GM23338 (cell line): ENCODE measurements at regions not wholly inside any gene's neighbourhood (a gene's known extent, or its start where the extent isn't known, plus 50 kb on each side); places are given as distances from the start of the nearest gene placed in this dataset.

Source experiments
- ATAC-seq: fragments of 200-7000 bp; cut with Tn5 transposase; 3 replicates; pipeline ENCODE4 v1.9.1; 2020
- DNase-seq: peaks from one replicate; pipeline ENCODE4 v3.0.0-alpha.2; 2015; ENCODE audit warnings: low spot score
- H2AFZ ChIP-seq: fragments of 200-600 bp; sonication (generic); 2 replicates; pipeline ENCODE4 v1.8.0; 2016; ENCODE audit warnings: antibody characterized with exemption, mild to moderate bottlenecking, moderate library complexity
- H3F3A ChIP-seq: fragments of 200-600 bp; sonication (generic); replicated peaks from 2 replicates; pipeline ENCODE4 v1.8.0; 2017; ENCODE audit warnings: antibody characterized with exemption, mixed run types, low read depth
- H3K27ac ChIP-seq: fragments of 200-600 bp; sonication (generic); 2 replicates; pipeline ENCODE4 v1.6.1; 2016; ENCODE audit warnings: low read depth
- H3K27me3 ChIP-seq: fragments of 200-600 bp; sonication (generic); 2 replicates; pipeline ENCODE4 v1.8.0; 2016; ENCODE audit warnings: mild to moderate bottlenecking, mixed run types, moderate library complexity; ENCODE audit not compliant: insufficient read depth
- H3K36me3 ChIP-seq: fragments of 200-600 bp; sonication (generic); 2 replicates; pipeline ENCODE4 v1.8.0; 2016; ENCODE audit warnings: mild to moderate bottlenecking; ENCODE audit not compliant: insufficient read depth
- H3K4me1 ChIP-seq: fragments of 200-600 bp; sonication (generic); 2 replicates; pipeline ENCODE4 v1.8.0; 2016; ENCODE audit warnings: mild to moderate bottlenecking, moderate library complexity; ENCODE audit not compliant: insufficient read depth
- H3K4me2 ChIP-seq: fragments of 200-600 bp; sonication (generic); 2 replicates; pipeline ENCODE4 v1.7.1; 2017; ENCODE audit warnings: mixed run types
- H3K4me3 ChIP-seq: fragments of 200-600 bp; sonication (generic); 2 replicates; pipeline ENCODE4 v1.6.1; 2016; ENCODE audit warnings: mixed run types
- H3K79me2 ChIP-seq: fragments of 200-600 bp; sonication (generic); replicated peaks from 2 replicates; pipeline ENCODE4 v1.8.0; 2017; ENCODE audit warnings: mild to moderate bottlenecking; ENCODE audit not compliant: insufficient read depth
- H3K9me2 ChIP-seq: fragments of 200-600 bp; sonication (generic); 2 replicates; pipeline ENCODE4 v1.8.0; 2017; ENCODE audit not compliant: insufficient read depth
- H4K20me1 ChIP-seq: fragments of 200-600 bp; sonication (generic); replicated peaks from 2 replicates; pipeline ENCODE4 v1.8.0; 2017; ENCODE audit warnings: mild to moderate bottlenecking; ENCODE audit not compliant: insufficient read depth
- H3K27ac Mint-ChIP-seq: 2 replicates; pipeline ENCODE4 v1.8.0; 2020; ENCODE audit warnings: inconsistent platforms, mild to moderate bottlenecking, moderate library complexity, mixed read lengths
- H3K27me3 Mint-ChIP-seq: 3 replicates; pipeline ENCODE4 v1.8.0; 2022; ENCODE audit warnings: low read depth, mild to moderate bottlenecking, moderate library complexity, mixed read lengths, inconsistent platforms; ENCODE audit not compliant: insufficient read depth, poor library complexity
- H3K36me3 Mint-ChIP-seq: 3 replicates; pipeline ENCODE4 v1.8.0; 2021; ENCODE audit warnings: low read depth, mild to moderate bottlenecking, inconsistent platforms, moderate library complexity, mixed read lengths
- H3K4me1 Mint-ChIP-seq: 3 replicates; pipeline ENCODE4 v1.8.0; 2020; ENCODE audit warnings: mild to moderate bottlenecking, inconsistent platforms, mixed read lengths
- H3K4me3 Mint-ChIP-seq: 3 replicates; pipeline ENCODE4 v1.8.0; 2021; ENCODE audit warnings: moderate library complexity, mild to moderate bottlenecking, inconsistent platforms, mixed read lengths
- H3K9me3 Mint-ChIP-seq: 3 replicates; pipeline ENCODE4 v1.8.0; 2020; ENCODE audit warnings: moderate library complexity, mild to moderate bottlenecking, inconsistent platforms, mixed read lengths
- CREB1 ChIP-seq: fragments of 250-450 bp; sonication (Bioruptor Pico); IDR thresholded peaks from 2 replicates; pipeline ENCODE4 v1.5.0; 2020; ENCODE audit warnings: low read depth, mild to moderate bottlenecking, moderate library complexity
- CTCF ChIP-seq, 2 experiments: fragments of 200-600 bp in 1 of 2; sonication (generic) in 1 of 2; conservative IDR thresholded peaks; 2 replicates each; pipeline versions ENCODE4 v1.5.1 to v1.6.1; 2016 to 2017; ENCODE audit warnings: antibody characterized with exemption in 2 of 2, low read depth in 2 of 2, mild to moderate bottlenecking in 2 of 2, moderate library complexity in 1 of 2
- EZH2 ChIP-seq: fragments of 200-600 bp; sonication (generic); IDR thresholded peaks from one replicate; pipeline ENCODE4 v1.8.0; 2017; ENCODE audit warnings: antibody characterized with exemption, mild to moderate bottlenecking, low read depth; ENCODE audit not compliant: unreplicated experiment
- JUNB ChIP-seq: IDR thresholded peaks from one replicate; pipeline ENCODE4 v1.6.1; 2016; ENCODE audit warnings: antibody characterized with exemption; ENCODE audit not compliant: unreplicated experiment
- NANOG ChIP-seq: IDR thresholded peaks from 2 replicates; pipeline ENCODE4 v1.6.1; 2016; ENCODE audit warnings: antibody characterized with exemption, borderline replicate concordance
- POLR2AphosphoS5 ChIP-seq: IDR thresholded peaks from 2 replicates; pipeline ENCODE4 v1.6.1; 2016; ENCODE audit warnings: antibody characterized with exemption, low read depth
- REST ChIP-seq: IDR thresholded peaks from one replicate; pipeline ENCODE4 v1.6.1; 2018; ENCODE audit warnings: antibody characterized with exemption; ENCODE audit not compliant: unreplicated experiment
- STAT1 ChIP-seq: IDR thresholded peaks from one replicate; pipeline ENCODE4 v1.6.1; 2016; ENCODE audit warnings: antibody characterized with exemption; ENCODE audit not compliant: unreplicated experiment
- ZNF114 ChIP-seq: fragments of 250-450 bp; sonication (Bioruptor Pico); IDR thresholded peaks from 2 replicates; pipeline ENCODE4 v1.5.0; 2020; ENCODE audit warnings: mild to moderate bottlenecking, moderate library complexity
- ZNF331 ChIP-seq: fragments of 250-450 bp; sonication (Bioruptor Pico); IDR thresholded peaks from 2 replicates; pipeline ENCODE4 v1.5.0; 2020; ENCODE audit warnings: low read depth, mild to moderate bottlenecking, moderate library complexity
- TF ChIP-seq, protein P1 (sequence below): IDR thresholded peaks from 2 replicates; pipeline ENCODE4 v1.6.1; 2016; ENCODE audit warnings: antibody characterized with exemption

DNA sequence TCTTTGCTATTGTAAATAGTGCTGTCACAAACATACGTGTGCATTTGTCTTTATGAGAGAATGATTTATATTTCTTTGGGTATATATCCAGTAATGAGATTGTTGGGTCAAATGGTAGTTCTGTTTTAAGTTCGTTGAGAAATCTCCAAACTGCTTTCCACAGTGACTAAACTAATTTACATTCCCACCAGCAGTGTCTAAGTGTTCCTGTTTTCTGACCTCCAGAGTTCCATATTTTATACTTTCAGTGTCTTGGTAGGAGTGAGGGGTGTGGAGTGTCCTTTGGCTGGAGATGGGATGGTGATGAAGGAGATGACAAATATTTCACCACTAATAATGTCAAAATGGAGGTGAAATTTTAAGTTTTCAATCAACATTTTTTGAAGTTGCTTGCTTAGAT is 86.4 kb downstream of the DACT1 start:
- Mint-ChIP-seq H3K36me3 (no peaks in the 10 kb centered on the region), H3K27me3 (no peaks in the 10 kb centered on the region), H3K27ac (no peak overlapping the region), H3K4me3 (no peak overlapping the region), H3K4me1 (no peaks in the 10 kb centered on the region), H3K9me3 (no peaks in the 10 kb centered on the region)
- H3F3A ChIP-seq = no peaks in the 10 kb centered on the region
- H3K4me3 ChIP-seq = no peak overlapping the region
- H3K9me2 ChIP-seq = peaks cover 6% of the 10 kb centered on the region
- H3K4me2 ChIP-seq = no peak overlapping the region
- DNase-seq (no peak), ATAC-seq (no peak)
- H3K4me1 ChIP-seq = no peaks in the 10 kb centered on the region
- H3K36me3 ChIP-seq = no peaks in the 10 kb centered on the region
- no peaks in the 10 kb centered on the region for H4K20me1 ChIP-seq
- H3K79me2 ChIP-seq = no peaks in the 10 kb centered on the region
- H2AFZ ChIP-seq = no peak overlapping the region; the same call in 1 of the 2 replicates
- H3K27me3 ChIP-seq = no peaks in the 10 kb centered on the region
- no peak overlapping the region for H3K27ac ChIP-seq
- TF ChIP-seq JUNB (no peak), NANOG (no peak), POLR2AphosphoS5 (no peak), CTCF (conservative IDR thresholded peaks at IDR 0.05; ENCODE audit: low read depth in 2 of 2) (no peak), EZH2 (no peak), ZNF331 (no peak), REST (no peak), ZNF114 (CRISPR knock-in tag) (no peak), CREB1 (CRISPR knock-in tag) (no peak)
- TF ChIP-seq, protein P1, sequence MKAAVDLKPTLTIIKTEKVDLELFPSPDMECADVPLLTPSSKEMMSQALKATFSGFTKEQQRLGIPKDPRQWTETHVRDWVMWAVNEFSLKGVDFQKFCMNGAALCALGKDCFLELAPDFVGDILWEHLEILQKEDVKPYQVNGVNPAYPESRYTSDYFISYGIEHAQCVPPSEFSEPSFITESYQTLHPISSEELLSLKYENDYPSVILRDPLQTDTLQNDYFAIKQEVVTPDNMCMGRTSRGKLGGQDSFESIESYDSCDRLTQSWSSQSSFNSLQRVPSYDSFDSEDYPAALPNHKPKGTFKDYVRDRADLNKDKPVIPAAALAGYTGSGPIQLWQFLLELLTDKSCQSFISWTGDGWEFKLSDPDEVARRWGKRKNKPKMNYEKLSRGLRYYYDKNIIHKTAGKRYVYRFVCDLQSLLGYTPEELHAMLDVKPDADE = no peak

DNA sequence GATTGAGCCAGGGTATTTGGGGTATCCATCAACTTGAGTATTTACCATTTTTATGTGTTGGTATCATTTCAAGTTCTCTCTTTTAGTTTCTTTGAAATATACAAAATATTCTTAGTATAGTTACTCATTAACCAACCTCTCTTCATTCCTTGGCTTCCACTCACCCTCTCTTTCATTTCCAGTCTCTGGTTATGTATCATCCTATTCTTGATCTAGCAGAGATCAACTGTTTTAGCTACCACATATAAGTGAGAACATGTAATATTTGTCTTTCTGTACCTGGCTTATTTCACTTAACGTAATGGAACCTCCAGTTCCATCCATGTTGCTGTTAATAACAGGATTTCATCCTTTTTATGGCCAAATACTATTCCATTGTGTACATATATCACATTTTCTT is 86.9 kb downstream of the DACT1 start:
- ATAC-seq = no peak
- no peak overlapping the region for H3K4me3 ChIP-seq

More for the DNA sequence above, 86.9 kb downstream of the DACT1 start:
- Histone ChIP-seq H3K36me3 (no peaks in the 10 kb centered on the region), H4K20me1 (no peaks in the 10 kb centered on the region), H3K4me2 (no peak overlapping the region), H3K27ac (no peak overlapping the region), H3K9me2 (peaks cover 2% of the 10 kb centered on the region), H2AFZ (no peak overlapping the region), H3F3A (no peaks in the 10 kb centered on the region), H3K79me2 (no peaks in the 10 kb centered on the region), H3K27me3 (no peaks in the 10 kb centered on the region), H3K4me1 (no peaks in the 10 kb centered on the region)
- no peaks in the 10 kb centered on the region for H3K9me3 Mint-ChIP-seq
- H3K4me1 Mint-ChIP-seq = no peaks in the 10 kb centered on the region
- no peaks in the 10 kb centered on the region for H3K36me3 Mint-ChIP-seq
- no peak overlapping the region for H3K4me3 Mint-ChIP-seq
- no peak for DNase-seq
- TF ChIP-seq ZNF114 (CRISPR knock-in tag) (no peak), CREB1 (CRISPR knock-in tag) (no peak), JUNB (no peak), NANOG (no peak), STAT1 (no peak), CTCF (conservative IDR thresholded peaks at IDR 0.05; ENCODE audit: low read depth in 2 of 2) (no peak)
- no peak overlapping the region for H3K27ac Mint-ChIP-seq
- no peaks in the 10 kb centered on the region for H3K27me3 Mint-ChIP-seq
